Panc1 (cell line): ENCODE measurements at regions not wholly inside any gene's neighbourhood (a gene's known extent, or its start where the extent isn't known, plus 50 kb on each side); places are given as distances from the start of the nearest gene placed in this dataset.
"Not testable (repeated sequence)": the region's sequence is repeated elsewhere in the genome, so short reads cannot be mapped to it uniquely, and the experiment has no call there.

Experiments used
- ATAC-seq: fragments of 200-7000 bp; cut with Tn5 transposase; 2 replicates; pipeline ENCODE4 v1.9.1; 2020; ENCODE audit warnings: mild to moderate bottlenecking, moderate library complexity
- BruUV-seq: library from RNA; stranded (reverse); fragments of 400-500 nt; replicated peaks from 2 replicates; lab custom pipeline; 2021; lab: Mats Ljungman, UMichigan
- CTCF ChIA-PET: fragments of 300-600 bp; sonication (Branson Sonifier 250); formaldehyde crosslinking; loops from one replicate; lab custom pipeline; 2022; ENCODE audit warnings: antibody characterized with exemption; lab: Charles Lee
- POLR2A ChIA-PET: fragments of 300-600 bp; sonication (Branson Sonifier 250); formaldehyde crosslinking; loops from one replicate; lab custom pipeline; 2022; ENCODE audit warnings: antibody characterized with exemption; lab: Charles Lee
- DNase-seq: peaks from one replicate; pipeline ENCODE4 v3.0.0-alpha.2; 2010; ENCODE audit warnings: low read depth, low spot score
- H3K27ac ChIP-seq: 2 replicates; pipeline ENCODE4 v1.5.1; 2011; ENCODE audit warnings: mild to moderate bottlenecking, low read length, inconsistent platforms
- H3K27me3 ChIP-seq: fragments of 200-500 bp; sonication (Bioruptor generic); 2 replicates; pipeline ENCODE4 v1.6.0; 2014; ENCODE audit warnings: low read length, inconsistent platforms; ENCODE audit not compliant: control insufficient read depth, insufficient read depth
- H3K36me3 ChIP-seq: fragments of 200-500 bp; sonication (Bioruptor generic); 2 replicates; pipeline ENCODE4 v1.5.1; 2014; ENCODE audit warnings: inconsistent platforms, mild to moderate bottlenecking, low read length, moderate library complexity; ENCODE audit not compliant: control insufficient read depth, insufficient read depth
- H3K4me1 ChIP-seq: 2 replicates; pipeline ENCODE4 v1.5.1; 2011; ENCODE audit warnings: inconsistent platforms, mild to moderate bottlenecking, low read length, moderate library complexity; ENCODE audit not compliant: control insufficient read depth, insufficient read depth
- H3K4me3 ChIP-seq, 2 experiments: 2 replicates each; pipeline ENCODE4 v1.5.1; 2011 to 2012; ENCODE audit warnings: low read depth in 2 of 2, low read length in 2 of 2, mild to moderate bottlenecking in 2 of 2, inconsistent platforms in 1 of 2, moderate library complexity in 1 of 2
- H3K9me3 ChIP-seq: fragments of 200-500 bp; sonication (Bioruptor generic); 2 replicates; pipeline ENCODE4 v1.5.1; 2014; ENCODE audit warnings: low read depth, mild to moderate bottlenecking, inconsistent platforms, low read length, moderate library complexity; ENCODE audit not compliant: control insufficient read depth, insufficient read depth
- POLR2AphosphoS5 ChIP-seq: IDR thresholded peaks from 2 replicates; pipeline ENCODE4 v1.6.1; 2012; ENCODE audit warnings: mild to moderate bottlenecking, low read depth, low read length, moderate library complexity
- SIN3A ChIP-seq: IDR thresholded peaks from 2 replicates; pipeline ENCODE4 v1.6.1; 2012; ENCODE audit warnings: low read depth, mild to moderate bottlenecking, low read length, moderate library complexity, borderline replicate concordance; ENCODE audit not compliant: insufficient read depth
- TCF7L2 ChIP-seq: IDR thresholded peaks from 2 replicates; pipeline ENCODE4 v1.6.1; 2011; ENCODE audit warnings: mild to moderate bottlenecking, low read depth, low read length, inconsistent platforms
- in situ Hi-C: cut with HindIII; loops from 2 replicates; pipeline ENCODE4 v1.10.0; 2016; ENCODE audit warnings: low sequenced_read_pairs, low pct_unique_long_range_greater_than_20kb
- intact Hi-C: fragments of 100-400 bp; cut with micrococcal nuclease; formaldehyde crosslinking; loops from one replicate; pipeline ENCODE4 v1.10.0; 2022; ENCODE audit not compliant: unreplicated experiment
- TF ChIP-seq, protein P1 (sequence below): fragments of 450-650 bp; IDR thresholded peaks from 2 replicates; pipeline ENCODE4 v1.5.1; 2017; ENCODE audit warnings: mild to moderate bottlenecking
- TF ChIP-seq, protein P2 (sequence below), 2 experiments: IDR thresholded peaks; 2 replicates each; pipeline ENCODE4 v1.6.1; 2011 to 2012; ENCODE audit warnings: low read depth in 2 of 2, control low read depth in 1 of 2, low read length in 1 of 2, mild to moderate bottlenecking in 1 of 2, moderate library complexity in 1 of 2; ENCODE audit not compliant: insufficient read depth in 1 of 2

DNA sequence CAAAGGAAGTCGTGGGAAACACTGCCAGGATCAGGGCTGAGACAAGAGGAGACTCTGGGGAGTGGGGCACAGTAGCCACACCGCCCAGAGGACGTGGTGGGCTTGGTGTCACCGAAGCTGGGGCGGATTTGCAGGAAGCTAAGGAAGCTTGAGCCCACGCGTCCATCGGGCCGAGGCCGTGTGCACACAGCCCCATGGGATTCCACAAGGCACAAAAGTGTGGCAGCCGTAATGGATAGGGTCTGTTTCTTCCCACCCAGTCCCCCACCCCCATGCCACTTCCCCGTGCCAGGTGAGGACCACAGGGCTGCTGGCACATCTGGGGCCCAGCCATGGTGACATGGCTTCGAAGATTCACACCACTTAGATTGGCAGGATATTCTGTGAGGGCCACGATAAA lies 153.2 kb upstream of the SPACA7 start:
- POLR2A ChIA-PET, result no interaction called here
- Histone ChIP-seq H3K27ac (no peak overlapping the region), H3K27me3 (no peaks in the 10 kb centered on the region; the same call in 1 of the 2 replicates), H3K4me3 (no peak overlapping the region), H3K36me3 (no peaks in the 10 kb centered on the region), H3K4me1 (no peaks in the 10 kb centered on the region), H3K9me3 (no peaks in the 10 kb centered on the region)
- BruUV-seq, result no TSS peak
- in situ Hi-C loops (no loop called here), intact Hi-C loops (no loop called here)
- DNase-seq (no peak), ATAC-seq (no peak)
- no peak for TF ChIP-seq POLR2AphosphoS5
- TF ChIP-seq, protein P1, sequence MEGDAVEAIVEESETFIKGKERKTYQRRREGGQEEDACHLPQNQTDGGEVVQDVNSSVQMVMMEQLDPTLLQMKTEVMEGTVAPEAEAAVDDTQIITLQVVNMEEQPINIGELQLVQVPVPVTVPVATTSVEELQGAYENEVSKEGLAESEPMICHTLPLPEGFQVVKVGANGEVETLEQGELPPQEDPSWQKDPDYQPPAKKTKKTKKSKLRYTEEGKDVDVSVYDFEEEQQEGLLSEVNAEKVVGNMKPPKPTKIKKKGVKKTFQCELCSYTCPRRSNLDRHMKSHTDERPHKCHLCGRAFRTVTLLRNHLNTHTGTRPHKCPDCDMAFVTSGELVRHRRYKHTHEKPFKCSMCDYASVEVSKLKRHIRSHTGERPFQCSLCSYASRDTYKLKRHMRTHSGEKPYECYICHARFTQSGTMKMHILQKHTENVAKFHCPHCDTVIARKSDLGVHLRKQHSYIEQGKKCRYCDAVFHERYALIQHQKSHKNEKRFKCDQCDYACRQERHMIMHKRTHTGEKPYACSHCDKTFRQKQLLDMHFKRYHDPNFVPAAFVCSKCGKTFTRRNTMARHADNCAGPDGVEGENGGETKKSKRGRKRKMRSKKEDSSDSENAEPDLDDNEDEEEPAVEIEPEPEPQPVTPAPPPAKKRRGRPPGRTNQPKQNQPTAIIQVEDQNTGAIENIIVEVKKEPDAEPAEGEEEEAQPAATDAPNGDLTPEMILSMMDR, result no peak
- TF ChIP-seq TCF7L2, result no peak
- TF ChIP-seq, protein P2, sequence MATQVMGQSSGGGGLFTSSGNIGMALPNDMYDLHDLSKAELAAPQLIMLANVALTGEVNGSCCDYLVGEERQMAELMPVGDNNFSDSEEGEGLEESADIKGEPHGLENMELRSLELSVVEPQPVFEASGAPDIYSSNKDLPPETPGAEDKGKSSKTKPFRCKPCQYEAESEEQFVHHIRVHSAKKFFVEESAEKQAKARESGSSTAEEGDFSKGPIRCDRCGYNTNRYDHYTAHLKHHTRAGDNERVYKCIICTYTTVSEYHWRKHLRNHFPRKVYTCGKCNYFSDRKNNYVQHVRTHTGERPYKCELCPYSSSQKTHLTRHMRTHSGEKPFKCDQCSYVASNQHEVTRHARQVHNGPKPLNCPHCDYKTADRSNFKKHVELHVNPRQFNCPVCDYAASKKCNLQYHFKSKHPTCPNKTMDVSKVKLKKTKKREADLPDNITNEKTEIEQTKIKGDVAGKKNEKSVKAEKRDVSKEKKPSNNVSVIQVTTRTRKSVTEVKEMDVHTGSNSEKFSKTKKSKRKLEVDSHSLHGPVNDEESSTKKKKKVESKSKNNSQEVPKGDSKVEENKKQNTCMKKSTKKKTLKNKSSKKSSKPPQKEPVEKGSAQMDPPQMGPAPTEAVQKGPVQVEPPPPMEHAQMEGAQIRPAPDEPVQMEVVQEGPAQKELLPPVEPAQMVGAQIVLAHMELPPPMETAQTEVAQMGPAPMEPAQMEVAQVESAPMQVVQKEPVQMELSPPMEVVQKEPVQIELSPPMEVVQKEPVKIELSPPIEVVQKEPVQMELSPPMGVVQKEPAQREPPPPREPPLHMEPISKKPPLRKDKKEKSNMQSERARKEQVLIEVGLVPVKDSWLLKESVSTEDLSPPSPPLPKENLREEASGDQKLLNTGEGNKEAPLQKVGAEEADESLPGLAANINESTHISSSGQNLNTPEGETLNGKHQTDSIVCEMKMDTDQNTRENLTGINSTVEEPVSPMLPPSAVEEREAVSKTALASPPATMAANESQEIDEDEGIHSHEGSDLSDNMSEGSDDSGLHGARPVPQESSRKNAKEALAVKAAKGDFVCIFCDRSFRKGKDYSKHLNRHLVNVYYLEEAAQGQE (IDR thresholded peaks at IDR 0.05; ENCODE audit: insufficient read depth in 1 of 2, low read depth in 2 of 2, low read length in 1 of 2), result no peak
- no peak for TF ChIP-seq SIN3A
- CTCF ChIA-PET, result no interaction called here

DNA sequence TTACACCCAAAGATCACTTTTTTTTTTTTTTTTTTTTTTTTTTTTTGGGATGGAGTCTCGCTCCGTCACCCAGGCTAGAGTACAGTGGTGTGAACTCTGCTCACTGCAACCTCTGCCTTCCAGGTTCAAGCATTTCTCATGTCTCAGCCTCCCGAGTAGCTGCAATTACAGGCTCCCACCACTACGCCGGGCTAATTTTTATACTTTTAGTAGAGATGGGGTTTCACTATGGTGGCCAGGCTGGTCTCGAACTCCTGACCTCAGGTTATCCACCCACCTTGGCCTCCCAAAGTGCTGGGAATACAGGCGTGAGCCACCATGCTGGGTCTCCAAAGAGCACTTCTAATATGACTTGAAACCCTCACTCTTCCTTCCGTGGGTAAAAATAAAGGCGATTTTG lies 152.2 kb upstream of the SPACA7 start:
- in situ Hi-C loops, H3K27me3 ChIP-seq, ATAC-seq, DNase-seq, H3K4me1 ChIP-seq, H3K36me3 ChIP-seq, intact Hi-C loops, H3K4me3 ChIP-seq, BruUV-seq, CTCF ChIA-PET, H3K27ac ChIP-seq, H3K9me3 ChIP-seq: not testable (repeated sequence)
- TF ChIP-seq, protein P1, result peak; percentile 12; the same call in 1 of the 2 replicates
- POLR2A ChIA-PET, result interaction anchor here (0.6 kb wide), 1 partner anchor 608 kb away, joined by 4 read pairs; no protein-coding TSS in a partner anchor
